Ascending aorta (tissue), 2 donors: ENCODE measurements at regions not wholly inside any gene's neighbourhood (a gene's known extent, or its start where the extent isn't known, plus 50 kb on each side); places are given as distances from the start of the nearest gene placed in this dataset.
"Not testable (repeated sequence)": the region's sequence is repeated elsewhere in the genome, so short reads cannot be mapped to it uniquely, and the experiment has no call there.

ENCODE experiments used
- DNase-seq, 2 donors: peaks; one replicate each; pipeline ENCODE4 v3.0.0-alpha.2; 2019; ENCODE audit warnings: low spot score in 2 of 2
- H3K27ac ChIP-seq, 2 donors: fragments of 200-600 bp; sonication (generic); one replicate each; pipeline ENCODE4 v1.5.1; 2016 to 2017; ENCODE audit warnings: mild to moderate bottlenecking in 1 of 2
- H3K27me3 ChIP-seq: fragments of 200-600 bp; sonication (generic); one replicate; pipeline ENCODE4 v1.5.1; 2017
- H3K36me3 ChIP-seq, 2 donors: fragments of 200-600 bp; sonication (generic); one replicate each; pipeline ENCODE4 v1.5.1; 2016
- H3K4me1 ChIP-seq, 2 donors: fragments of 200-600 bp; sonication (generic); one replicate each; pipeline ENCODE4 v1.5.1; 2016 to 2017; ENCODE audit warnings: mild to moderate bottlenecking in 1 of 2
- H3K4me3 ChIP-seq, 2 donors: fragments of 200-600 bp; sonication (generic); one replicate each; pipeline ENCODE4 v1.5.1; 2016 to 2017; ENCODE audit warnings: mild to moderate bottlenecking in 1 of 2
- H3K9me3 ChIP-seq, 2 donors: fragments of 200-600 bp; sonication (generic); one replicate each; pipeline ENCODE4 v1.5.1; 2016
- intact Hi-C: fragments of 100-400 bp; cut with DNase I; formaldehyde crosslinking; loops from one replicate; pipeline ENCODE4 v1.15.1; 2023

GRCh38 chr1:800397-800796 is 113.9 kb upstream of the OR4F16 start:
- DNase-seq, H3K36me3 ChIP-seq, H3K4me1 ChIP-seq, intact Hi-C loops, H3K9me3 ChIP-seq, H3K27ac ChIP-seq, H3K4me3 ChIP-seq, H3K27me3 ChIP-seq: not testable (repeated sequence)

- DNase-seq, H3K36me3 ChIP-seq, H3K4me3 ChIP-seq, H3K4me1 ChIP-seq, H3K27me3 ChIP-seq, H3K27ac ChIP-seq, H3K9me3 ChIP-seq, intact Hi-C loops: not testable (repeated sequence)
Observed at GRCh38 chr1:804378-805115, 118.1 kb upstream of the OR4F16 start.

- DNase-seq = not testable (repeated sequence)
Observed at GRCh38 chr1:805310-805709, 118.4 kb upstream of the SAMD11 start.

GRCh38 chr1:807066-807465 is 116.7 kb upstream of the SAMD11 start:
- H3K36me3 ChIP-seq, H3K4me3 ChIP-seq, H3K4me1 ChIP-seq, H3K9me3 ChIP-seq, DNase-seq, H3K27ac ChIP-seq, intact Hi-C loops, H3K27me3 ChIP-seq: not testable (repeated sequence)

More at GRCh38 chr1:805310-805709, 118.4 kb upstream of the SAMD11 start:
- H3K4me3 ChIP-seq, intact Hi-C loops, H3K9me3 ChIP-seq, H3K27me3 ChIP-seq, H3K4me1 ChIP-seq, H3K27ac ChIP-seq, H3K36me3 ChIP-seq: not testable (repeated sequence)

- H3K9me3 ChIP-seq, intact Hi-C loops, DNase-seq, H3K27ac ChIP-seq, H3K4me3 ChIP-seq, H3K4me1 ChIP-seq, H3K36me3 ChIP-seq, H3K27me3 ChIP-seq: not testable (repeated sequence)
Observed at GRCh38 chr1:807699-808390, 115.9 kb upstream of the SAMD11 start.

- H3K4me3 ChIP-seq, H3K4me1 ChIP-seq, H3K27ac ChIP-seq, H3K36me3 ChIP-seq, H3K9me3 ChIP-seq, intact Hi-C loops, DNase-seq, H3K27me3 ChIP-seq: not testable (repeated sequence)
Observed at GRCh38 chr1:810949-811348, 112.8 kb upstream of the SAMD11 start.

- H3K36me3 ChIP-seq, intact Hi-C loops, H3K9me3 ChIP-seq, H3K4me1 ChIP-seq, DNase-seq, H3K27me3 ChIP-seq, H3K4me3 ChIP-seq, H3K27ac ChIP-seq: not testable (repeated sequence)
Observed at GRCh38 chr1:812535-813127, 111.1 kb upstream of the SAMD11 start.

GRCh38 chr1:814543-814942 is 109.2 kb upstream of the SAMD11 start:
- DNase-seq, H3K27ac ChIP-seq, H3K9me3 ChIP-seq, H3K27me3 ChIP-seq, H3K4me1 ChIP-seq, H3K4me3 ChIP-seq, intact Hi-C loops, H3K36me3 ChIP-seq: not testable (repeated sequence)

GRCh38 chr1:815147-815922 is 108.4 kb upstream of the SAMD11 start:
- H3K27ac ChIP-seq, H3K9me3 ChIP-seq, H3K4me3 ChIP-seq, H3K27me3 ChIP-seq, intact Hi-C loops, H3K36me3 ChIP-seq, DNase-seq, H3K4me1 ChIP-seq: not testable (repeated sequence)

GRCh38 chr1:817071-817599 is 106.6 kb upstream of the SAMD11 start:
- Histone ChIP-seq H3K4me3 (peak overlapping the region in 1 of 2 donors; percentile 43), H3K27ac (peak overlapping the region; percentile 76 to 78)
- intact Hi-C loops, DNase-seq, H3K27me3 ChIP-seq, H3K9me3 ChIP-seq, H3K36me3 ChIP-seq, H3K4me1 ChIP-seq: not testable (repeated sequence)

GRCh38 chr1:817658-818617 is 105.8 kb upstream of the SAMD11 start:
- H3K4me3 ChIP-seq = peak overlapping the region in 1 of 2 donors; percentile 40

More at GRCh38 chr1:817658-818617, 105.8 kb upstream of the SAMD11 start:
- peak overlapping the region; percentile 76 to 79 for H3K27ac ChIP-seq
- intact Hi-C loops, DNase-seq, H3K4me1 ChIP-seq, H3K27me3 ChIP-seq, H3K9me3 ChIP-seq, H3K36me3 ChIP-seq: not testable (repeated sequence)
